Islet precursor cell (in vitro differentiated cells): ENCODE measurements at regions not wholly inside any gene's neighbourhood (a gene's known extent, or its start where the extent isn't known, plus 50 kb on each side); places are given as distances from the start of the nearest gene placed in this dataset.
"Not testable (repeated sequence)": the region's sequence is repeated elsewhere in the genome, so short reads cannot be mapped to it uniquely, and the experiment has no call there.

Experiments
- DNase-seq: peaks from one replicate; pipeline ENCODE4 v3.0.0-alpha.2; 2018

GRCh38 chr18:55762424-55762823 is 174.4 kb upstream of the TCF4 start:
- peak; percentile 64 for DNase-seq

GRCh38 chr18:55753643-55754263 is 165.8 kb upstream of the TCF4 start:
- no peak for DNase-seq

- no peak for DNase-seq
Observed at GRCh38 chr18:55751476-55751875, 163.5 kb upstream of the TCF4 start.

- DNase-seq, result peak; percentile 84
Observed at GRCh38 chr18:55748227-55748738, 160.3 kb upstream of the TCF4 start.

- DNase-seq, result no peak
Observed at GRCh38 chr18:55744206-55744605, 156.2 kb upstream of the TCF4 start.

- DNase-seq, result no peak
Observed at GRCh38 chr18:55743736-55744135, 155.7 kb upstream of the TCF4 start.

- DNase-seq, result no peak
Observed at GRCh38 chr18:55743133-55743532, 155.1 kb upstream of the TCF4 start.

GRCh38 chr18:55739488-55739887 is 151.5 kb upstream of the TCF4 start:
- no peak for DNase-seq

GRCh38 chr18:55738483-55739114 is 150.6 kb upstream of the TCF4 start:
- DNase-seq, result no peak

- DNase-seq, result peak; percentile 55
Observed at GRCh38 chr18:55737781-55738468, 149.9 kb upstream of the TCF4 start.

- no peak for DNase-seq
Observed at GRCh38 chr18:55737266-55737665, 149.3 kb upstream of the TCF4 start.

- DNase-seq, result peak; percentile 79
Observed at GRCh38 chr18:55735969-55736368, 148.0 kb upstream of the TCF4 start.

GRCh38 chr18:55735199-55735855 is 147.3 kb upstream of the TCF4 start:
- DNase-seq, result no peak

- no peak for DNase-seq
Observed at GRCh38 chr18:55732227-55733106, 144.5 kb upstream of the TCF4 start.

- DNase-seq, result no peak
Observed at GRCh38 chr18:55731594-55732042, 143.6 kb upstream of the TCF4 start.

GRCh38 chr18:55721006-55721405 is 133.0 kb upstream of the TCF4 start:
- not testable (repeated sequence) for DNase-seq

- no peak for DNase-seq
Observed at GRCh38 chr18:55713707-55714106, 125.7 kb upstream of the TCF4 start.

GRCh38 chr18:55706898-55707297 is 118.9 kb upstream of the TCF4 start:
- no peak for DNase-seq

GRCh38 chr18:55699233-55699765 is 111.3 kb upstream of the TCF4 start:
- DNase-seq, result no peak

- DNase-seq, result no peak
Observed at GRCh38 chr18:55696811-55697210, 108.8 kb upstream of the TCF4 start.

- no peak for DNase-seq
Observed at GRCh38 chr18:55695091-55695490, 107.1 kb upstream of the TCF4 start.

GRCh38 chr18:55694291-55694690 is 106.3 kb upstream of the TCF4 start:
- no peak for DNase-seq
